HepG2 (cell line): ENCODE measurements at regions not wholly inside any gene's neighbourhood (a gene's known extent, or its start where the extent isn't known, plus 50 kb on each side); places are given as distances from the start of the nearest gene placed in this dataset.

ENCODE experiments used
- ATAC-seq: fragments of 200-7000 bp; cut with Tn5 transposase; 3 replicates; pipeline ENCODE4 v1.9.1; 2020; ENCODE audit warnings: mild to moderate bottlenecking, moderate library complexity
- BruUV-seq: library from RNA; stranded (reverse); fragments of 400-500 nt; replicated peaks from 2 replicates; lab custom pipeline; 2021; lab: Mats Ljungman, UMichigan
- CTCF ChIA-PET: fragments of 300-600 bp; formaldehyde crosslinking; extraction: SDS; loops from one replicate; lab custom pipeline; 2021; ENCODE audit warnings: low total read pairs, inconsistent platforms, low intra/inter-chr PET ratio; lab: Yijun Ruan, JAX
- POLR2A ChIA-PET: fragments of 350-600 bp; sonication (Branson Sonifier 250); formaldehyde crosslinking; loops from one replicate; lab custom pipeline; 2020; ENCODE audit warnings: antibody characterized with exemption, inconsistent platforms; lab: Yijun Ruan, JAX
- DNase-seq: peaks from one replicate; pipeline ENCODE4 v3.0.0-alpha.2; 2015; ENCODE audit warnings: low spot score
- FAIRE-seq: peaks from 3 replicates; lab custom pipeline; 2011; peaks lifted over from hg19 to GRCh38; lab: Jason Lieb, UNC
- H2AFZ ChIP-seq: one replicate; pipeline ENCODE4 v1.6.1; 2011; ENCODE audit warnings: low read length, inconsistent platforms
- H3K27ac ChIP-seq: fragments of 300-600 bp; 3 replicates; pipeline ENCODE4 v1.8.0; 2011; ENCODE audit warnings: mixed run types, mild to moderate bottlenecking, mixed read lengths, low read length, inconsistent platforms; ENCODE audit not compliant: insufficient read depth; ENCODE audit errors: extremely low read length
- H3K27me3 ChIP-seq, 2 experiments: fragments of 200-600 bp in 1 of 2; 2 replicates in 1 of 2; 3 replicates in 1 of 2; pipeline versions ENCODE4 v1.6.0 to v1.8.0; 2011; ENCODE audit warnings: low read length in 2 of 2, mild to moderate bottlenecking in 2 of 2, moderate library complexity in 2 of 2, inconsistent platforms in 1 of 2; ENCODE audit not compliant: insufficient read depth in 2 of 2, control insufficient read depth in 1 of 2
- H3K36me3 ChIP-seq, 2 experiments: fragments of 200-600 bp in 1 of 2; replicated peaks in 1 of 2; 2 replicates in 1 of 2; 3 replicates in 1 of 2; pipeline versions ENCODE4 v1.5.1 to v1.8.0; 2011; ENCODE audit warnings: low read length in 2 of 2, inconsistent platforms in 1 of 2; ENCODE audit not compliant: insufficient read depth in 2 of 2, control insufficient read depth in 1 of 2
- H3K4me1 ChIP-seq: 2 replicates; pipeline ENCODE4 v1.5.1; 2012; ENCODE audit warnings: low read length, inconsistent platforms; ENCODE audit not compliant: insufficient read depth
- H3K4me2 ChIP-seq: 2 replicates; pipeline ENCODE4 v1.6.0; 2011; ENCODE audit warnings: low read depth, low read length, inconsistent platforms
- H3K4me3 ChIP-seq, 3 experiments: fragments of 200-600 bp in 1 of 3; sonication (generic), shearing (Covaris generic) in 1 of 3; replicated peaks in 1 of 3; 2 replicates each; pipeline ENCODE4 v1.5.1; 2011 to 2016; ENCODE audit warnings: low read length in 3 of 3, inconsistent platforms in 2 of 3, low read depth in 2 of 3, mild to moderate bottlenecking in 2 of 3, control low read depth in 1 of 3, mixed read lengths in 1 of 3; ENCODE audit not compliant: insufficient read depth in 1 of 3
- H3K79me2 ChIP-seq: one replicate; pipeline ENCODE4 v1.6.1; 2011; ENCODE audit warnings: low read length, inconsistent platforms; ENCODE audit not compliant: insufficient read depth
- H3K9ac ChIP-seq: 2 replicates; pipeline ENCODE4 v1.6.0; 2011; ENCODE audit warnings: mild to moderate bottlenecking, low read depth, low read length, inconsistent platforms; ENCODE audit not compliant: insufficient read depth
- H3K9me3 ChIP-seq: 2 replicates; pipeline ENCODE4 v1.5.1; 2012; ENCODE audit warnings: mild to moderate bottlenecking, low read length
- H4K20me1 ChIP-seq: 2 replicates; pipeline ENCODE4 v1.6.0; 2011; ENCODE audit warnings: inconsistent platforms, mild to moderate bottlenecking, low read length, moderate library complexity; ENCODE audit not compliant: insufficient read depth
- CSRNP1 ChIP-seq: sonication (generic); formaldehyde crosslinking; IDR thresholded peaks from 2 replicates; pipeline ENCODE4 v1.8.1; 2023; ENCODE audit warnings: mild to moderate bottlenecking, missing genetic modification reagents
- GZF1 ChIP-seq: sonication (generic); formaldehyde crosslinking; IDR thresholded peaks from 2 replicates; pipeline ENCODE4 v1.5.1; 2020; ENCODE audit warnings: mild to moderate bottlenecking, missing genetic modification reagents
- KLF13 ChIP-seq: sonication (generic); formaldehyde crosslinking; IDR thresholded peaks from 2 replicates; pipeline ENCODE4 v1.4.0; 2020; ENCODE audit warnings: mild to moderate bottlenecking, missing genetic modification reagents
- MNT ChIP-seq: fragments of 450-650 bp; IDR thresholded peaks from 2 replicates; pipeline ENCODE4 v1.6.1; 2016
- NFKBIZ ChIP-seq: IDR thresholded peaks from 2 replicates; pipeline ENCODE4 v1.6.1; 2018; ENCODE audit warnings: missing genetic modification reagents, missing compliant biosample characterization
- SRF ChIP-seq: IDR thresholded peaks from 2 replicates; pipeline ENCODE4 v1.6.1; 2011; ENCODE audit warnings: mild to moderate bottlenecking, low read depth, low read length, moderate library complexity
- WIZ ChIP-seq: sonication (generic); formaldehyde crosslinking; IDR thresholded peaks from 2 replicates; pipeline ENCODE4 v1.5.1; 2020; ENCODE audit warnings: mild to moderate bottlenecking, missing genetic modification reagents
- ZBTB33 ChIP-seq: sonication (generic); formaldehyde crosslinking; IDR thresholded peaks from 2 replicates; pipeline ENCODE4 v1.4.0; 2020; ENCODE audit warnings: missing genetic modification reagents
- ZNF264 ChIP-seq: sonication (generic); formaldehyde crosslinking; IDR thresholded peaks from 2 replicates; pipeline ENCODE4 v1.4.0; 2020; ENCODE audit warnings: missing genetic modification reagents
- ZNF3 ChIP-seq: IDR thresholded peaks from 2 replicates; pipeline ENCODE4 v1.7.0; 2017; ENCODE audit warnings: inconsistent platforms
- ZNF513 ChIP-seq: sonication (generic); formaldehyde crosslinking; conservative IDR thresholded peaks from 2 replicates; pipeline ENCODE4 v1.5.0; 2020; ENCODE audit warnings: missing genetic modification reagents
- ZNF552 ChIP-seq: sonication (generic); formaldehyde crosslinking; IDR thresholded peaks from 2 replicates; pipeline ENCODE4 v1.9.0; 2022; ENCODE audit warnings: missing genetic modification reagents, mild to moderate bottlenecking, borderline replicate concordance
- ZNF564 ChIP-seq: sonication (generic); formaldehyde crosslinking; IDR thresholded peaks from 2 replicates; pipeline ENCODE4 v1.8.1; 2023; ENCODE audit warnings: mild to moderate bottlenecking, missing genetic modification reagents
- ZNF746 ChIP-seq: sonication (generic); formaldehyde crosslinking; IDR thresholded peaks from 2 replicates; pipeline ENCODE4 v1.8.0; 2022; ENCODE audit warnings: mild to moderate bottlenecking, missing genetic modification reagents
- WGBS: methylation state at CpG from one replicate; pipeline ENCODE4 v1.1.6; 2017; ENCODE audit warnings: low lambda C conversion rate; 5-methylcytosine and 5-hydroxymethylcytosine counted together
- in situ Hi-C: cut with HindIII; loops from 2 replicates; pipeline ENCODE4 v1.10.0; 2017; ENCODE audit warnings: low pct_unique_long_range_greater_than_20kb; ENCODE audit not compliant: extremely low pct_ligation_motif_present
- intact Hi-C: fragments of 100-400 bp; cut with micrococcal nuclease; formaldehyde crosslinking; loops from one replicate; pipeline ENCODE4 v1.10.0; 2022; ENCODE audit not compliant: unreplicated experiment

DNA sequence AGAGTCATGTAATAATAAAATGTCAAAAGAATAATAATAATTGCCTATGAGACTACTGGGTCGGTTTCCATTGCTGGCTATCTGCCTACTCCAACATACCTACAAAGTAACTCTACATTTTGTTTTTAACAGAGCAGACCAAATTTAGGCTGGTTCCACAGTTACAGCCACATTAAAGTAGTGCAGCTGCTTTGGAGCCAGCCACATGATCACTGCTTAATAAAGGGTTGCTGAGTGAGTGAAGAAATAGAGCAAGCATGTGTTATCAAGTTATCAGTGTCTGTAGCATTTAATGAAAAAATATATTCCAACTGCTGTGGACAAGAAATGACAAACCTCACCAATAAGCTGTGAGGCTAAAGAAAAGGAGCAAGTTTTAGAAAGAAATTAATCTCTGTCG is 782.3 kb downstream of the PCDH18 start:
- DNase-seq (no peak), FAIRE-seq (no peak), ATAC-seq (no peak)
- Histone ChIP-seq H3K4me2 (no peak overlapping the region), H3K9me3 (no peaks in the 10 kb centered on the region), H3K79me2 (no peaks in the 10 kb centered on the region), H4K20me1 (no peaks in the 10 kb centered on the region), H3K27me3 (no peaks in the 10 kb centered on the region), H3K9ac (no peak overlapping the region), H3K4me1 (no peaks in the 10 kb centered on the region), H3K4me3 (no peak overlapping the region), H3K27ac (no peak overlapping the region), H2AFZ (no peak overlapping the region), H3K36me3 (no peaks in the 10 kb centered on the region)
- WGBS = 4% methylated on average over 2 of the region's 2 CpGs
- BruUV-seq = no TSS peak
- intact Hi-C loops = no loop called here
- in situ Hi-C loops = no loop called here
- ChIA-PET CTCF (no interaction called here), POLR2A (no interaction called here)
- TF ChIP-seq KLF13 (CRISPR knock-in tag) (no peak), ZNF564 (CRISPR knock-in tag) (no peak), GZF1 (CRISPR knock-in tag) (no peak), MNT (no peak), ZNF264 (CRISPR knock-in tag) (no peak), NFKBIZ (CRISPR knock-in tag) (no peak), ZNF552 (CRISPR knock-in tag) (no peak), SRF (no peak), ZBTB33 (no peak), CSRNP1 (CRISPR knock-in tag) (no peak), ZNF513 (CRISPR knock-in tag) (no peak), WIZ (CRISPR knock-in tag) (no peak), ZNF3 (CRISPR knock-in tag) (no peak), ZNF746 (CRISPR knock-in tag) (no peak)
